Endothelial cell of umbilical vein (primary cell): ENCODE measurements at regions not wholly inside any gene's neighbourhood (a gene's known extent, or its start where the extent isn't known, plus 50 kb on each side); places are given as distances from the start of the nearest gene placed in this dataset.

Source experiments
- BruUV-seq: library from RNA; stranded (reverse); fragments of 400-500 nt; replicated peaks from 2 replicates; lab custom pipeline; 2021; lab: Mats Ljungman, UMichigan
- CTCF ChIA-PET: fragments of 300-600, 350-600 bp; sonication (Branson Sonifier 250); formaldehyde crosslinking; loops from one replicate; lab custom pipeline; 2021; ENCODE audit warnings: antibody characterized with exemption, inconsistent platforms; lab: Charles Lee
- POLR2A ChIA-PET: fragments of 300-600, 350-600 bp; sonication (Branson Sonifier 250); formaldehyde crosslinking; loops from one replicate; lab custom pipeline; 2021; ENCODE audit warnings: antibody characterized with exemption, inconsistent platforms; lab: Charles Lee
- DNase-seq: peaks from one replicate; pipeline ENCODE4 v3.0.0-alpha.2; 2011; ENCODE audit warnings: low read depth, low spot score
- FAIRE-seq: peaks from 2 replicates; lab custom pipeline; 2011; peaks lifted over from hg19 to GRCh38; lab: Jason Lieb, UNC
- H2AFZ ChIP-seq: 2 replicates; pipeline ENCODE4 v1.6.0; 2012; ENCODE audit warnings: low read depth, low read length, control low read depth, inconsistent platforms
- H3K27ac ChIP-seq: 2 replicates; pipeline ENCODE4 v1.5.1; 2011; ENCODE audit warnings: low read depth, mild to moderate bottlenecking, control low read depth, low read length, moderate library complexity; ENCODE audit not compliant: insufficient read depth
- H3K27me3 ChIP-seq, 2 experiments: 2 replicates each; pipeline versions ENCODE4 v1.6.0 to v1.6.1; 2011; ENCODE audit warnings: low read length in 2 of 2, mixed read lengths in 1 of 2; ENCODE audit not compliant: control insufficient read depth in 2 of 2, insufficient read depth in 2 of 2
- H3K36me3 ChIP-seq, 2 experiments: 2 replicates in 1 of 2; 3 replicates in 1 of 2; pipeline ENCODE4 v1.5.1; 2011; ENCODE audit warnings: low read length in 2 of 2, mild to moderate bottlenecking in 1 of 2, moderate library complexity in 1 of 2; ENCODE audit not compliant: control insufficient read depth in 2 of 2, insufficient read depth in 2 of 2; ENCODE audit errors: extremely low read depth in 1 of 2
- H3K4me1 ChIP-seq: 3 replicates; pipeline ENCODE4 v1.5.1; 2011; ENCODE audit warnings: mild to moderate bottlenecking, low read length; ENCODE audit not compliant: control insufficient read depth, insufficient read depth; ENCODE audit errors: extremely low read depth
- H3K4me2 ChIP-seq: 2 replicates; pipeline ENCODE4 v1.6.1; 2011; ENCODE audit warnings: low read length, control low read depth, mixed read lengths; ENCODE audit not compliant: insufficient read depth
- H3K4me3 ChIP-seq, 3 experiments: fragments of 200-600 bp in 1 of 3; sonication (generic), shearing (Covaris generic) in 1 of 3; replicated peaks in 1 of 3; 2 replicates each; pipeline ENCODE4 v1.5.1; 2011 to 2016; ENCODE audit warnings: control low read depth in 3 of 3, low read length in 3 of 3, mild to moderate bottlenecking in 2 of 3, inconsistent platforms in 1 of 3, low read depth in 1 of 3, moderate library complexity in 1 of 3; ENCODE audit not compliant: insufficient read depth in 1 of 3
- H3K79me2 ChIP-seq: 2 replicates; pipeline ENCODE4 v1.6.0; 2012; ENCODE audit warnings: low read length, inconsistent platforms; ENCODE audit not compliant: control insufficient read depth, insufficient read depth
- H3K9ac ChIP-seq: replicated peaks from 2 replicates; pipeline ENCODE3; 2011; ENCODE audit warnings: low read length, control low read depth; ENCODE audit not compliant: insufficient read depth; ENCODE audit errors: extremely low read depth
- H3K9me1 ChIP-seq: replicated peaks from 3 replicates; pipeline ENCODE4 v1.6.0; 2011; ENCODE audit warnings: mild to moderate bottlenecking, low read length; ENCODE audit not compliant: control insufficient read depth, insufficient read depth; ENCODE audit errors: extremely low read depth
- H3K9me3 ChIP-seq: replicated peaks from 2 replicates; pipeline ENCODE4 v1.5.1; 2012; ENCODE audit warnings: low read length, inconsistent platforms; ENCODE audit not compliant: control insufficient read depth, insufficient read depth
- H4K20me1 ChIP-seq: replicated peaks from 2 replicates; pipeline ENCODE3; 2011; ENCODE audit warnings: mild to moderate bottlenecking, low read length; ENCODE audit not compliant: control insufficient read depth, insufficient read depth; ENCODE audit errors: extremely low read depth
- EZH2 ChIP-seq: IDR thresholded peaks from 2 replicates; pipeline ENCODE4 v1.6.1; 2012; ENCODE audit warnings: borderline replicate concordance, low read depth, mild to moderate bottlenecking, moderate library complexity, low read length, inconsistent platforms; ENCODE audit not compliant: severe bottlenecking
- FOS ChIP-seq: IDR thresholded peaks from 2 replicates; pipeline ENCODE4 v1.6.1; 2011; ENCODE audit warnings: mild to moderate bottlenecking, low read length, moderate library complexity, borderline replicate concordance; ENCODE audit not compliant: insufficient read depth
- dilution Hi-C: fragments of 300-500 bp; cut with MboI; formaldehyde crosslinking; loops from one replicate; pipeline ENCODE4 v1.15.0; 2019; ENCODE audit warnings: low sequenced_read_pairs; ENCODE audit not compliant: extremely low pct_ligation_motif_present
- intact Hi-C: fragments of 100-400 bp; cut with micrococcal nuclease; formaldehyde crosslinking; loops from one replicate; pipeline ENCODE4 v1.10.0; 2022
- TF ChIP-seq, protein P1 (sequence below): IDR thresholded peaks from 2 replicates; pipeline ENCODE4 v1.6.1; 2011; ENCODE audit not compliant: insufficient read depth, insufficient read length
- TF ChIP-seq, protein P2 (sequence below), 2 donors: IDR thresholded peaks; 1 replicate in 1 of 2; 2 replicates in 1 of 2; pipeline ENCODE4 v1.5.1; 2011; ENCODE audit warnings: low read length in 2 of 2, mild to moderate bottlenecking in 2 of 2, moderate library complexity in 2 of 2, control low read depth in 1 of 2, inconsistent platforms in 1 of 2, low read depth in 1 of 2; ENCODE audit not compliant: insufficient read depth in 1 of 2; ENCODE audit errors: extremely low read depth in 1 of 2

DNA sequence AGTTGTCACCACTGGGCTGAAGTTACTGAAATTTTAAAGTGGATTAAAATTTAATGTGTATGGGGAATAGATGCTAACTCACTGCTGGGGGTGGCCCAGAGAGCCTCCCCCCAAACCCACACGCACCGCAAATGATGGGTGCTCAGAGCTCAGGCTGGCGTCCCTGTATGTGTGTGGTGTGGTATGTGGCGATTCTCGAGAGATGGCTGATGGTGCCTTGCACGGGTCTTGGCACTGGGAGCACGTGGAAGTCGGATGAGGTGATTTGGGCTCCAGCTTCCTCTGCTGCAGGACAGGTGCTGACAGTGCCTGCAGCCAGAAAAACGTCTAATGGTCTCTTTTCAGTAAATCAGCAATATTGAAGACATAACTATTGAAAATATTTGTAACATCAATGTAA, 1473.3 kb downstream of the TBC1D22A start:
- Histone ChIP-seq H2AFZ (no peak overlapping the region), H3K9ac (no peak overlapping the region), H3K9me1 (no peaks in the 10 kb centered on the region), H3K27me3 (no peaks in the 10 kb centered on the region), H3K4me3 (no peak overlapping the region), H3K79me2 (no peaks in the 10 kb centered on the region), H3K4me1 (no peaks in the 10 kb centered on the region), H3K27ac (no peak overlapping the region), H3K4me2 (no peak overlapping the region), H3K36me3 (no peaks in the 10 kb centered on the region), H3K9me3 (peaks cover 3% of the 10 kb centered on the region), H4K20me1 (no peaks in the 10 kb centered on the region)
- no TSS peak for BruUV-seq
- DNase-seq, result no peak
- FAIRE-seq, result no peak
- TF ChIP-seq, protein P1, sequence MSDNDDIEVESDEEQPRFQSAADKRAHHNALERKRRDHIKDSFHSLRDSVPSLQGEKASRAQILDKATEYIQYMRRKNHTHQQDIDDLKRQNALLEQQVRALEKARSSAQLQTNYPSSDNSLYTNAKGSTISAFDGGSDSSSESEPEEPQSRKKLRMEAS, result no peak
- TF ChIP-seq FOS (no peak), EZH2 (no peak)
- intact Hi-C loops, result no loop called here
- CTCF ChIA-PET, result no interaction called here
- dilution Hi-C loops, result no loop called here
- POLR2A ChIA-PET, result no interaction called here

DNA sequence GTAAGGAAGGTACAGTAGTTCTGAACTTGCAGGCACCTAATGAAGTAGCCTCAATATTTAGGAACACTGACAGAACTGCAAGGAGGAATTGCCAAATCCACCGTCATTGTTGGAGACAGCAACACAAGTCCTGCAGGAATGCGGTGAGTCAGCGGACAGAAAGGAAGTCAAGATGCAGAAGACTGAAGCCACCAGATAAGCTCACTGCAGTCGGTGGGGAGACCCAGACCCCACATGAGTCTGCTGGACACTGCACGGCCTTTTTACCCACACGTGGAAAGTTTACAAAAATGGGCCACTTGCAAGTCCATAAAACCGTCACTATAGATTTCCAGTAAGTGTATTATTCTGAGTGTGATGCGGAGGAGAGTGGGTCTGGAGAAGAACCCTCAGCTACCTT, 1471.6 kb downstream of the TBC1D22A start:
- no peaks in the 10 kb centered on the region for H3K4me1 ChIP-seq
- no peak overlapping the region for H3K27ac ChIP-seq
- H3K36me3 ChIP-seq, result no peaks in the 10 kb centered on the region
- DNase-seq, result no peak
- H2AFZ ChIP-seq, result no peak overlapping the region
- intact Hi-C loops (no loop called here), dilution Hi-C loops (no loop called here)
- H3K9me1 ChIP-seq, result no peaks in the 10 kb centered on the region
- FAIRE-seq, result no peak
- H4K20me1 ChIP-seq, result no peaks in the 10 kb centered on the region
- no peaks in the 10 kb centered on the region for H3K27me3 ChIP-seq
- no TSS peak for BruUV-seq
- H3K4me3 ChIP-seq, result no peak overlapping the region
- no peak overlapping the region for H3K4me2 ChIP-seq
- POLR2A ChIA-PET, result no interaction called here
- no peaks in the 10 kb centered on the region for H3K79me2 ChIP-seq
- TF ChIP-seq, protein P2, sequence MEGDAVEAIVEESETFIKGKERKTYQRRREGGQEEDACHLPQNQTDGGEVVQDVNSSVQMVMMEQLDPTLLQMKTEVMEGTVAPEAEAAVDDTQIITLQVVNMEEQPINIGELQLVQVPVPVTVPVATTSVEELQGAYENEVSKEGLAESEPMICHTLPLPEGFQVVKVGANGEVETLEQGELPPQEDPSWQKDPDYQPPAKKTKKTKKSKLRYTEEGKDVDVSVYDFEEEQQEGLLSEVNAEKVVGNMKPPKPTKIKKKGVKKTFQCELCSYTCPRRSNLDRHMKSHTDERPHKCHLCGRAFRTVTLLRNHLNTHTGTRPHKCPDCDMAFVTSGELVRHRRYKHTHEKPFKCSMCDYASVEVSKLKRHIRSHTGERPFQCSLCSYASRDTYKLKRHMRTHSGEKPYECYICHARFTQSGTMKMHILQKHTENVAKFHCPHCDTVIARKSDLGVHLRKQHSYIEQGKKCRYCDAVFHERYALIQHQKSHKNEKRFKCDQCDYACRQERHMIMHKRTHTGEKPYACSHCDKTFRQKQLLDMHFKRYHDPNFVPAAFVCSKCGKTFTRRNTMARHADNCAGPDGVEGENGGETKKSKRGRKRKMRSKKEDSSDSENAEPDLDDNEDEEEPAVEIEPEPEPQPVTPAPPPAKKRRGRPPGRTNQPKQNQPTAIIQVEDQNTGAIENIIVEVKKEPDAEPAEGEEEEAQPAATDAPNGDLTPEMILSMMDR (IDR thresholded peaks at IDR 0.05; ENCODE audit: extremely low read depth in 1 of 2, insufficient read depth in 1 of 2, low read depth in 1 of 2, low read length in 2 of 2), result no peak
- peaks cover 8% of the 10 kb centered on the region for H3K9me3 ChIP-seq
- CTCF ChIA-PET, result no interaction called here
- no peak overlapping the region for H3K9ac ChIP-seq
